ENCODE measurements at regions not wholly inside any gene's neighbourhood (a gene's known extent, or its start where the extent isn't known, plus 50 kb on each side); places are given as distances from the start of the nearest gene placed in this dataset.

DNA sequence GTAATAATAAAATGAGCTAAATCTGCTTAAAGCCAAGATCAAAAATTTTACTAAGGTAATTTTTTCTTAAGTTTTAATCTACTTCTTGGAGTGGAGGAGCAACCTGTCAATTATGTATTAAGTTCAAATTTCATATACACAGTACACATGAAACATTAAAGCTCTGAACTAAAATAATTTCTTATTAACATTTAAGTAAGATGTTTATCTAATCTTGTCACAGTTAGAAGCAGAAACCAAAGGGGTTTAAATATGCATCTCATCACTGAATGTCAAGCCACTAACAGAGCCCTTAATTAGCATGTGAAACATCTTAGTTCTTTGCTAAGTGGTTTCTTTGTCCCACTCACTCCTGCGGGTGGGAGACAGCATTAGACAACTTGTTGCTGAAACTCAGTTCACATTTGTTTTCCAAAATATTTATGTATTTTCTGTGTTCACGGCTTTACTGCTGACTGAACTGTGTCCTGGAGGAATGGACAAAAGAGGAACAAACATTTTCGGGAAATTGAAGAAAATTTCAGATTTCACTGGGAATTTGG is 130.9 kb upstream of the MBL2 start:
- no peak overlapping the region for H2AFZ ChIP-seq (ENCODE audit: insufficient read depth, low read depth, low read length, poor library complexity, severe bottlenecking)
- TF ChIP-seq, protein P1, sequence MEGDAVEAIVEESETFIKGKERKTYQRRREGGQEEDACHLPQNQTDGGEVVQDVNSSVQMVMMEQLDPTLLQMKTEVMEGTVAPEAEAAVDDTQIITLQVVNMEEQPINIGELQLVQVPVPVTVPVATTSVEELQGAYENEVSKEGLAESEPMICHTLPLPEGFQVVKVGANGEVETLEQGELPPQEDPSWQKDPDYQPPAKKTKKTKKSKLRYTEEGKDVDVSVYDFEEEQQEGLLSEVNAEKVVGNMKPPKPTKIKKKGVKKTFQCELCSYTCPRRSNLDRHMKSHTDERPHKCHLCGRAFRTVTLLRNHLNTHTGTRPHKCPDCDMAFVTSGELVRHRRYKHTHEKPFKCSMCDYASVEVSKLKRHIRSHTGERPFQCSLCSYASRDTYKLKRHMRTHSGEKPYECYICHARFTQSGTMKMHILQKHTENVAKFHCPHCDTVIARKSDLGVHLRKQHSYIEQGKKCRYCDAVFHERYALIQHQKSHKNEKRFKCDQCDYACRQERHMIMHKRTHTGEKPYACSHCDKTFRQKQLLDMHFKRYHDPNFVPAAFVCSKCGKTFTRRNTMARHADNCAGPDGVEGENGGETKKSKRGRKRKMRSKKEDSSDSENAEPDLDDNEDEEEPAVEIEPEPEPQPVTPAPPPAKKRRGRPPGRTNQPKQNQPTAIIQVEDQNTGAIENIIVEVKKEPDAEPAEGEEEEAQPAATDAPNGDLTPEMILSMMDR (IDR thresholded peaks at IDR 0.05): no peak
- H3K9me3 ChIP-seq (replicated peaks in 1 of 2; ENCODE audit: control insufficient read depth in 1 of 2, insufficient read depth in 1 of 2, low read length in 2 of 2): no peaks in the 10 kb centered on the region
- Mint-ChIP-seq H3K4me1 (no peaks in the 10 kb centered on the region), H3K36me3 (no peaks in the 10 kb centered on the region), H3K27me3 (ENCODE audit: low read depth in 3 of 3) (peaks cover 0 to 2% (median 0%) of the 10 kb centered on the region in 3 donors), H3K27ac (no peak overlapping the region), H3K9me3 (no peaks in the 10 kb centered on the region), H3K4me3 (no peak overlapping the region)
- DNase-seq: no peak
- H3K9ac ChIP-seq (ENCODE audit: insufficient read depth, low read length, poor library complexity, severe bottlenecking): no peak overlapping the region
- 100% methylated on average over 1 of the region's 3 CpGs for WGBS (ENCODE audit: insufficient coverage)
- H4K20me1 ChIP-seq (ENCODE audit: insufficient read depth, low read length): no peaks in the 10 kb centered on the region
- H3K27ac ChIP-seq (ENCODE audit: low read depth in 1 of 2, low read length in 2 of 2): no peak overlapping the region
- H3K36me3 ChIP-seq (replicated peaks in 1 of 2; ENCODE audit: control insufficient read depth in 1 of 2, insufficient read depth in 2 of 2, low read length in 2 of 2): no peaks in the 10 kb centered on the region
- intact Hi-C loops (cut with micrococcal nuclease): no loop called here
- no peak overlapping the region for H3K4me3 ChIP-seq (replicated peaks in 1 of 3; ENCODE audit: low read depth in 2 of 3, low read length in 3 of 3)
- no peak overlapping the region for H3K4me2 ChIP-seq (replicated peaks; ENCODE audit: extremely low read depth, low read length, poor library complexity, severe bottlenecking)
- no peaks in the 10 kb centered on the region for H3K79me2 ChIP-seq (ENCODE audit: insufficient read depth, low read length)
- H3K27me3 ChIP-seq (ENCODE audit: control insufficient read depth in 2 of 2, insufficient read depth in 2 of 2, low read length in 2 of 2): no peaks in the 10 kb centered on the region
- no peaks in the 10 kb centered on the region for H3K4me1 ChIP-seq (ENCODE audit: control insufficient read depth in 1 of 2, insufficient read depth in 2 of 2, low read length in 2 of 2)

DNA sequence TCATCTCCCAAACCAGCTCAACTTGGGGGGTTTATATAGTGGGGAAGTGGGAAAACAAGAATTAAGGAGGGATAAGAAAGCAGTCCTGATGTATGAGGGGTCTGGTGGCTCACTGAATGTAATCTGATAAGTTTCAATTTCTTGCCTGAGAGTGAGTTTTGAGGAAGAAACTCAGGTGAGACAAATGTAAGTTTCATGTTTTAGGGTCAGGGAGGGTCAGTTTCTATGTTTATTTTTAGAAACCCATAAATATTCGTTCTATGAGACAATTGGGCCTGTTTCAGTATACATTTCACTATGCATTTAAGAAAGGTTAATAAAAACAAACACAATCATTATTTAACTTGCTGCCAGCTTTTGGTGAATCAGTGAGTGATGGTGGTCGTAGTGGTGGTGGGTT is 128.0 kb upstream of the MBL2 start:
- H3K4me2 ChIP-seq (replicated peaks; ENCODE audit: extremely low read depth, low read length, poor library complexity, severe bottlenecking): no peak overlapping the region
- Mint-ChIP-seq H3K27ac (no peak overlapping the region), H3K36me3 (no peaks in the 10 kb centered on the region), H3K27me3 (ENCODE audit: low read depth in 3 of 3) (peaks cover 0 to 3% (median 2%) of the 10 kb centered on the region in 3 donors), H3K9me3 (no peaks in the 10 kb centered on the region), H3K4me3 (no peak overlapping the region), H3K4me1 (no peaks in the 10 kb centered on the region)
- no peak overlapping the region for H3K4me3 ChIP-seq (replicated peaks in 1 of 3; ENCODE audit: low read depth in 2 of 3, low read length in 3 of 3)
- no peaks in the 10 kb centered on the region for H3K27me3 ChIP-seq (ENCODE audit: control insufficient read depth in 2 of 2, insufficient read depth in 2 of 2, low read length in 2 of 2)
- H2AFZ ChIP-seq (ENCODE audit: insufficient read depth, low read depth, low read length, poor library complexity, severe bottlenecking): no peak overlapping the region
- no peaks in the 10 kb centered on the region for H4K20me1 ChIP-seq (ENCODE audit: insufficient read depth, low read length)
- H3K9ac ChIP-seq (ENCODE audit: insufficient read depth, low read length, poor library complexity, severe bottlenecking): no peak overlapping the region
- intact Hi-C loops (cut with micrococcal nuclease): no loop called here
- H3K27ac ChIP-seq (ENCODE audit: low read depth in 1 of 2, low read length in 2 of 2): no peak overlapping the region
- H3K79me2 ChIP-seq (ENCODE audit: insufficient read depth, low read length): no peaks in the 10 kb centered on the region
- WGBS (ENCODE audit: insufficient coverage): no CpG with 5 or more reads among the region's 2 CpGs
- TF ChIP-seq, protein P1 (IDR thresholded peaks at IDR 0.05): no peak
- no peaks in the 10 kb centered on the region for H3K36me3 ChIP-seq (replicated peaks in 1 of 2; ENCODE audit: control insufficient read depth in 1 of 2, insufficient read depth in 2 of 2, low read length in 2 of 2)
- H3K4me1 ChIP-seq (ENCODE audit: control insufficient read depth in 1 of 2, insufficient read depth in 2 of 2, low read length in 2 of 2): no peaks in the 10 kb centered on the region
- no peaks in the 10 kb centered on the region for H3K9me3 ChIP-seq (replicated peaks in 1 of 2; ENCODE audit: control insufficient read depth in 1 of 2, insufficient read depth in 1 of 2, low read length in 2 of 2)
- no peak for DNase-seq
